Kidney (tissue), 13 donors: ENCODE measurements at regions not wholly inside any gene's neighbourhood (a gene's known extent, or its start where the extent isn't known, plus 50 kb on each side); places are given as distances from the start of the nearest gene placed in this dataset.
"Not testable (repeated sequence)": the region's sequence is repeated elsewhere in the genome, so short reads cannot be mapped to it uniquely, and the experiment has no call there.

Experiments used
- DNase-seq, 5 donors: peaks; one replicate each; pipeline ENCODE4 v3.0.0-alpha.2; 2013 to 2020
- FAIRE-seq: peaks from 2 replicates; lab custom pipeline; 2012; peaks lifted over from hg19 to GRCh38; lab: Jason Lieb, UNC
- H3K27ac ChIP-seq, 2 donors: one replicate each; pipeline ENCODE4 v1.7.0; 2013; ENCODE audit warnings: low read depth in 2 of 2, low read length in 2 of 2, inconsistent platforms in 1 of 2
- H3K27me3 ChIP-seq: one replicate; pipeline ENCODE4 v1.7.1; 2013; ENCODE audit warnings: low read length, inconsistent platforms; ENCODE audit not compliant: control insufficient read depth, insufficient read depth
- H3K36me3 ChIP-seq, 3 donors: one replicate each; pipeline versions ENCODE4 v1.7.0 to v1.7.1; 2013; ENCODE audit warnings: low read length in 3 of 3, control low read depth in 1 of 3, inconsistent platforms in 1 of 3; ENCODE audit not compliant: insufficient read depth in 3 of 3, control insufficient read depth in 2 of 3
- H3K4me1 ChIP-seq, 3 donors: one replicate each; pipeline versions ENCODE4 v1.7.0 to v1.7.1; 2013; ENCODE audit warnings: low read length in 3 of 3, inconsistent platforms in 1 of 3, low read depth in 1 of 3; ENCODE audit not compliant: control insufficient read depth in 2 of 3, insufficient read depth in 2 of 3
- H3K4me3 ChIP-seq, 3 donors: one replicate each; pipeline versions ENCODE4 v1.7.0 to v1.8.1; 2013; ENCODE audit warnings: low read length in 3 of 3, control low read depth in 1 of 3, inconsistent platforms in 1 of 3
- H3K9ac ChIP-seq, 3 donors: one replicate each; pipeline versions ENCODE4 v1.7.0 to v1.7.1; 2013; ENCODE audit warnings: low read length in 3 of 3, control low read depth in 1 of 3, inconsistent platforms in 1 of 3
- H3K9me3 ChIP-seq, 3 donors: one replicate each; pipeline versions ENCODE4 v1.7.0 to v1.7.1; 2013; ENCODE audit warnings: low read length in 3 of 3, control low read depth in 1 of 3, inconsistent platforms in 1 of 3; ENCODE audit not compliant: control insufficient read depth in 2 of 3, insufficient read depth in 1 of 3
- intact Hi-C: fragments of 100-400 bp; cut with DNase I; formaldehyde crosslinking; loops from one replicate; pipeline ENCODE4 v1.11.1; 2022
- TF ChIP-seq, protein P1 (sequence below): IDR thresholded peaks from 3 replicates; pipeline ENCODE4 v1.5.1; 2012; ENCODE audit warnings: mild to moderate bottlenecking, moderate library complexity, borderline replicate concordance; ENCODE audit not compliant: insufficient read depth; ENCODE audit errors: extremely low read depth
- donor health status: control.
- donor health status: control.
- donor health status: control.
- donor health status: control.
- donor health status: control.
- donor health status: DM: yes; HTN: yes; CAD: no.
- donor health status: Normal renal cell carcinoma (clear cell type).

DNA sequence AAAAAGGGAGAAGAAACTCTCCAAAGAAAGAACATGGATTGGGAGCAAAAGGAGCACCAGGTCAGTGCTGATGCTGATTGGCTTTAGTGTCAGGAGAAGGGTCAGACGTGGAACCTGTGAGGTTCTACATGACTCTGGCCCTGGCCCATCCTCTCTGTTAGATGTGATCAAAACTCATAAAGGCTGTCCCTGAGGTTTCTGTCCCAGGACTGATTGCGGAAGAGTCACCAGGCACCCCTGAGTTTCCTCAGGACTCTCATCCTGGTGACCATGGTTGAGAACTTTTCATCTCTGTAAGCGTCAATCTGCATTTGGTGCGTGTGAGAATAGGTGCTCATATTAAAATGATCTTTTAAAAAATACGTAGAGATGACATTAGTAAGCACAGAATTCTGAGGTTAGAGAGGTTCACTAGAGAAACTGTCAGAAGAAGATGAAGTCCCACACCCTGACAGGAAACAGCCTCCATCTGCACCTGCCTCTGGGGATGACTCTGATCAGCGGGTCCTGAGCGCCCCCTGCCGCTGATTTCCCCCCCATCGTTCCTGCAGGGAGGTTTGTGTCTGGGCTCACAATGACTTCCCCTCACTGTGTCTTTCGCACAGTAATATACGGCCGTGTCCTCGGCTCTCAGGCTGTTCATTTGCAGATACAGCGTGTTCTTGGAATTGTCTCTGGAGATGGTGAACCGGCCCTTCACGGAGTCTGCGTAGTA lies 741.8 kb downstream of the TMEM121 start:
- TF ChIP-seq, protein P1, sequence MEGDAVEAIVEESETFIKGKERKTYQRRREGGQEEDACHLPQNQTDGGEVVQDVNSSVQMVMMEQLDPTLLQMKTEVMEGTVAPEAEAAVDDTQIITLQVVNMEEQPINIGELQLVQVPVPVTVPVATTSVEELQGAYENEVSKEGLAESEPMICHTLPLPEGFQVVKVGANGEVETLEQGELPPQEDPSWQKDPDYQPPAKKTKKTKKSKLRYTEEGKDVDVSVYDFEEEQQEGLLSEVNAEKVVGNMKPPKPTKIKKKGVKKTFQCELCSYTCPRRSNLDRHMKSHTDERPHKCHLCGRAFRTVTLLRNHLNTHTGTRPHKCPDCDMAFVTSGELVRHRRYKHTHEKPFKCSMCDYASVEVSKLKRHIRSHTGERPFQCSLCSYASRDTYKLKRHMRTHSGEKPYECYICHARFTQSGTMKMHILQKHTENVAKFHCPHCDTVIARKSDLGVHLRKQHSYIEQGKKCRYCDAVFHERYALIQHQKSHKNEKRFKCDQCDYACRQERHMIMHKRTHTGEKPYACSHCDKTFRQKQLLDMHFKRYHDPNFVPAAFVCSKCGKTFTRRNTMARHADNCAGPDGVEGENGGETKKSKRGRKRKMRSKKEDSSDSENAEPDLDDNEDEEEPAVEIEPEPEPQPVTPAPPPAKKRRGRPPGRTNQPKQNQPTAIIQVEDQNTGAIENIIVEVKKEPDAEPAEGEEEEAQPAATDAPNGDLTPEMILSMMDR, result no peak
- DNase-seq, result no peak

DNA sequence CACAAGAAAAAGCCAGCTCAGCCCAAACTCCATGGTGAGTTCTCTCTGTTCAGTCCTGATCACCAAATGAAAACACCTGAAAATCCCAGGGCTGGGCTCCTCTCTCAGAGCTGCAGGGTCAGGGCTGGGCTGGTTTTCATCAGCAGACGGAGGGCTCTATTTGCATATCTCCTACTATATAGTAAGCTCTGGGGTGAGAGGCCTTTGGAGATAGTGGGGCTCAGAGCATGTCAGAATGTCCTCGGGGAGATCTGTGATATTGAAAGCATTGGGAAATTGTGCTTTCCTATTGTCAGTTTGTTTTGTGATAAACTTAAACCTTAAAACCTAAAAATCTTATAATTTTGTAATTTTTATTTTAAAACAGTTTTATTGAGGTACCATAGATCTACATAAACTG lies 742.6 kb downstream of the TMEM121 start:
- no peaks in the 10 kb centered on the region for H3K36me3 ChIP-seq
- H3K4me3 ChIP-seq, result no peak overlapping the region
- TF ChIP-seq, protein P1, result no peak
- no peaks in the 10 kb centered on the region for H3K9me3 ChIP-seq
- no peak overlapping the region for H3K9ac ChIP-seq
- H3K4me1 ChIP-seq, result no peaks in the 10 kb centered on the region
- DNase-seq (no peak), FAIRE-seq (no peak)
- intact Hi-C loops, result no loop called here
- no peak overlapping the region for H3K27ac ChIP-seq
- H3K27me3 ChIP-seq, result no peaks in the 10 kb centered on the region

More for the DNA sequence above, 741.8 kb downstream of the TMEM121 start:
- Histone ChIP-seq H3K36me3 (no peaks in the 10 kb centered on the region), H3K4me3 (no peak overlapping the region), H3K4me1 (no peaks in the 10 kb centered on the region), H3K27me3 (no peaks in the 10 kb centered on the region), H3K9ac (no peak overlapping the region), H3K27ac (no peak overlapping the region), H3K9me3 (no peaks in the 10 kb centered on the region)
- intact Hi-C loops, result no loop called here
- no peak for FAIRE-seq

DNA sequence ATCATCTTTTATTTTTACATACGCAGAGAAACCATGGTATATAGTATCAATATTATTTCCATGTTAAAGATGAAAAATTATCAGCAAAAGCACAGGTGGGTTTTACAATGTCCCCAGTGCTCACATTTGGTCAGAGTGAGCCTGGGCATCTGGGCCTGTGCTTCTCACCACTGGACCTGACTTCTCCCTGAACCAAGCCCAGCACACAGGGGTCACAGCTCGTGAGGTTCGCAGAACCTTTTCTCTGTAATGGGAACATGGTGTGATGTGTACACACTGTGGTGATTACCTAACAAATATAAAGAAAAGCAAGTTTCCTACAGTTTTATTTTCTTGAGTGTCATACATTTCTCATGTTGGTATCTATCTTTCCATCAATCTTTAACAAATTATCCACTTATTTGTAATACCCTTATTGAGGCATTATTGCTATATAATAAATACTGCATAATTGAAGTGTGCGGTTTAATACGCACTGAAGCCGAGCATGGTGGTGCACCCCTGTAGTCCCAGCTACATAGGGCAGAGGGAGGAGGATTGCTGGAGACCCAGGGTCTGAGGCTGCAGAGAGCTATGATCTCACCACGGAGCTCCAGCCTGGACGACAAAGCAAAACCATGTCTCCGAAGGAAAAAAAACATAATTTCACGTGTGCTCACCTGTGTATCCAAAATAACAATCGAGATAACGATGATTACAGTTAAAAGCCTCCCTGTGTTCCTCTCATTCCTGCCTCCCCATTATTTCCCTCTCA lies 743.2 kb downstream of the TMEM121 start:
- Histone ChIP-seq H3K36me3 (no peaks in the 10 kb centered on the region), H3K27ac (no peak overlapping the region), H3K27me3 (no peaks in the 10 kb centered on the region), H3K9me3 (no peaks in the 10 kb centered on the region), H3K4me3 (no peak overlapping the region), H3K4me1 (no peaks in the 10 kb centered on the region), H3K9ac (no peak overlapping the region)
- DNase-seq (no peak), FAIRE-seq (no peak)
- intact Hi-C loops, result no loop called here
- TF ChIP-seq, protein P1, result no peak

DNA sequence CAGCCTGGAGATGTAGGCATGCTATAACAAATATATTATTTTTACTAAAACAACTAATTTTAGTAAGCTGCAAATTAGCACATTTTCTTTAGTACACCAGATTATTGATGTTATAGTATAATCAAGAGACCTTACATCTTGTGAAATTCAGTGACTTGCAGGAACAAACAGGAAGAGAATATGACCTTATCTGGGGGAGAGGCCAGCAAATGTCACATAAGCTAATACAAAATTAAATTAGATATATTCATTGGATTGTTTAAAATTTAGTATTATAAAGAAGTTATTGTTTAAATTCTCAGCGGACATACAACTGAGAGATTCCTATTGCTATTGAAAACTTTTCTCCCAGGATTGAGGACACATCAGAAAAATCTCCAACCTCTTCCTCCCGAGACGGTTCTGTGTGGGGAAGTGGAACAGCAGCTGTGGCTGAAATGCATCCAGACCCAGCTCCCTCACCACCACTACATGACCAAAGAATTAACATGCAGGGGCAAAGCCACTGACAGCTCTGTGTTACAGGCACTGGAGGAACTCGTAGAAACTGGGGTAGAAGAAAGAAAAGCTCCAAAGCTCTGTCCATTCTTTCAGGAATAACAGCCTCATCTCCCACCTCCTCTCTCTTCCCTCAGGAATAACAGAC lies 744.2 kb downstream of the TMEM121 start:
- H3K9me3 ChIP-seq, intact Hi-C loops, H3K27me3 ChIP-seq, H3K36me3 ChIP-seq, H3K9ac ChIP-seq, H3K4me3 ChIP-seq, H3K4me1 ChIP-seq, H3K27ac ChIP-seq, DNase-seq, FAIRE-seq: not testable (repeated sequence)
